ENCODE measurements at regions not wholly inside any gene's neighbourhood (a gene's known extent, or its start where the extent isn't known, plus 50 kb on each side); places are given as distances from the start of the nearest gene placed in this dataset.

DNA sequence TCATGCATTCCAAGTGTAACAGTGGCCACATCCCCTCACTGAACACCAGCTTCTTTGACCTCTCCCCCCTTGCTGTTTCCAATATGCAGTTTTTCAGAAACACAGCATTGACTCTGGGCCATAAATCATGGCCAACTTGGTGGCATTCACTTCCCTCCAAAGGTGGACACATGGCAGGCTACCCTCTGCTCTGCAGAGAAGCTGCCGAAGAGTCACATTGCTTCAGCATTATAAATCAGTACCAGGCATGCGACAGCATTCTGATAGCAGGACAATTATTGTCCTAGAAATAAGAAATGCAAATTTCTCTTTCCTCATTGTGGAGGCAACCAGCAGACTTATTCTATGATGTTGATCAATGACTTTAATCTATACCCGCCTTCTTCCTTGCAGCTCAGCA is 475.4 kb upstream of the GHITM start:
- Histone ChIP-seq H3K9me3 (peaks cover 0 to 14% (median 0%) of the 10 kb centered on the region in 12 donors), H3K4me3 (no peak overlapping the region), H3K4me1 (no peaks in the 10 kb centered on the region), H3K27me3 (no peaks in the 10 kb centered on the region), H3K36me3 (no peaks in the 10 kb centered on the region), H3K27ac (no peak overlapping the region)
- DNase-seq (no peak), ATAC-seq (no peak)
- WGBS, 4 donors: 91 to 96% (median 92%) methylated on average over 3 of the region's 3 CpGs
- intact Hi-C loops (cut with DNase I): no loop called here
- TF ChIP-seq, protein P1, sequence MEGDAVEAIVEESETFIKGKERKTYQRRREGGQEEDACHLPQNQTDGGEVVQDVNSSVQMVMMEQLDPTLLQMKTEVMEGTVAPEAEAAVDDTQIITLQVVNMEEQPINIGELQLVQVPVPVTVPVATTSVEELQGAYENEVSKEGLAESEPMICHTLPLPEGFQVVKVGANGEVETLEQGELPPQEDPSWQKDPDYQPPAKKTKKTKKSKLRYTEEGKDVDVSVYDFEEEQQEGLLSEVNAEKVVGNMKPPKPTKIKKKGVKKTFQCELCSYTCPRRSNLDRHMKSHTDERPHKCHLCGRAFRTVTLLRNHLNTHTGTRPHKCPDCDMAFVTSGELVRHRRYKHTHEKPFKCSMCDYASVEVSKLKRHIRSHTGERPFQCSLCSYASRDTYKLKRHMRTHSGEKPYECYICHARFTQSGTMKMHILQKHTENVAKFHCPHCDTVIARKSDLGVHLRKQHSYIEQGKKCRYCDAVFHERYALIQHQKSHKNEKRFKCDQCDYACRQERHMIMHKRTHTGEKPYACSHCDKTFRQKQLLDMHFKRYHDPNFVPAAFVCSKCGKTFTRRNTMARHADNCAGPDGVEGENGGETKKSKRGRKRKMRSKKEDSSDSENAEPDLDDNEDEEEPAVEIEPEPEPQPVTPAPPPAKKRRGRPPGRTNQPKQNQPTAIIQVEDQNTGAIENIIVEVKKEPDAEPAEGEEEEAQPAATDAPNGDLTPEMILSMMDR (IDR thresholded peaks at IDR 0.05): no peak
- no peak for TF ChIP-seq POLR2A (IDR thresholded peaks at IDR 0.05)

DNA sequence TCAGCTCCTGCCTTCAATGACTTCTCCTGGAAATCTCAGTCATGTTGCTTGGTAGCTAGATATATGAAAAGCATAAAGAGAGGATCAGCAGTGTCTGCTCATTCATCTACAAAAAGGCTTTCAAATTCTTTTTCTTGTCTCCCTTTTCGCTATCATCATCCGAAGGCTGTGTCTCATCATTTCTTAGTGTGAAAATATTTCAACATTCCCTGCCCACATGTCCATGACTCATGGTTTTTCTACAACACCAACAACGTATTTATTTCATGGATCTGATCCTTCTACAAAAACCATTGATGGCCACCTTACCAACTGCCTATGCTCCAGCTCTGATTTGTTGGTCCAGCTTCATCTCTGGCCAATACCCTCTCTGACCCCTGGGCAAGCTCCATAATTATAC is 472.5 kb upstream of the GHITM start:
- intact Hi-C loops (cut with DNase I): no loop called here
- no peak overlapping the region for H3K4me3 ChIP-seq
- no peak for DNase-seq
- peaks cover 0 to 22% (median 0%) of the 10 kb centered on the region in 12 donors for H3K9me3 ChIP-seq
- H3K4me1 ChIP-seq: no peaks in the 10 kb centered on the region
- no peak for TF ChIP-seq POLR2A (IDR thresholded peaks at IDR 0.05)
- TF ChIP-seq, protein P1 (IDR thresholded peaks at IDR 0.05): no peak
- H3K27me3 ChIP-seq: no peaks in the 10 kb centered on the region
- ATAC-seq: peak; percentile 26 to 69 (median 42)
- no peak overlapping the region for H3K27ac ChIP-seq
- no peaks in the 10 kb centered on the region for H3K36me3 ChIP-seq
- 75 to 87% (median 79%) methylated on average over 3 of the region's 3 CpGs for WGBS, 4 donors

DNA sequence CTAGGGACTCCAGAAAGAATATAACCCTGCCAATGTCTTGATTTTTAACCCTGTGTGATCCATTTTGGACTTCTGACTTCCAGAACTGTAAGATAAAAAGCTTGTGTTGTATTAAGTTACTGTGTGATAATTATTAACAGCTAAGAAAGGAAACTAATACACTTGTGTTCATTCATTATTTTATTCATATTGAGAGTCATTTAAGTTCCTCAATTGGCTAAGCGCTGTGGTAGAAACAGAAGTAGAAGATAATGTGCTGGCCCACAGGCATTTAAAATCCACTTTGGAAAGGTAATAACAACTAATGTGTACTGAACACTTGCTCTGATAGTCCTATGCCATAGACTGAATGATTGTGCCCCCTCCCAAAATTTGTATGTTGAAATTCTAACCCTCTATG is 471.7 kb upstream of the GHITM start:
- ATAC-seq (no peak), DNase-seq (no peak)
- H3K36me3 ChIP-seq: no peaks in the 10 kb centered on the region
- H3K27me3 ChIP-seq: no peaks in the 10 kb centered on the region
- intact Hi-C loops (cut with DNase I): no loop called here
- H3K27ac ChIP-seq: no peak overlapping the region
- 97 to 100% (median 100%) methylated on average over 1 of the region's 1 CpG for WGBS, 4 donors
- H3K4me1 ChIP-seq: no peaks in the 10 kb centered on the region
- H3K9me3 ChIP-seq: peaks cover 0 to 22% (median 0%) of the 10 kb centered on the region in 12 donors
- TF ChIP-seq POLR2A (IDR thresholded peaks at IDR 0.05): no peak
- TF ChIP-seq, protein P1 (IDR thresholded peaks at IDR 0.05): no peak
- no peak overlapping the region for H3K4me3 ChIP-seq

DNA sequence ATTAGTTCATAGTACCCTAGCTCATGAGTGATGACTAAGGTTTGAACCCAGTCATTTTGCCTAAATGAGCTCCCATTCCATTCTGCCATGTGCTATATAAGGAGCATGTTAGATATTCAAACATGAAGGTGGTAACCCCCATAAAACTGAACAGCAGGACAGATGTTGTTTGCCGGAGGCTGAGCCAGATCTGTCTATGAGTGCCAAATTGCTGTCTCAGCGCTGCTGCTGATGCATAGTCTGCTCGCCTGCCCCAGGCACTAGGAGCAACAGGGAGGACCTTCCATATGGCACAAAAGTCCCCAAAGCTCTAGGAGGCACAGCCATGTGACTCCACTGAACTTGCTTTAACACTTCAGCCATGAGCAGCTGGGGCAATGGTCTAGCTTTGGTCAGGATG is 466.0 kb upstream of the GHITM start:
- Histone ChIP-seq H3K36me3 (no peaks in the 10 kb centered on the region), H3K9me3 (peaks cover 0 to 8% (median 0%) of the 10 kb centered on the region in 12 donors), H3K27ac (no peak overlapping the region), H3K4me1 (peaks cover 0 to 8% (median 0%) of the 10 kb centered on the region in 12 donors), H3K27me3 (no peaks in the 10 kb centered on the region), H3K4me3 (no peak overlapping the region)
- intact Hi-C loops (cut with DNase I): no loop called here
- TF ChIP-seq POLR2A (IDR thresholded peaks at IDR 0.05): no peak
- TF ChIP-seq, protein P1 (IDR thresholded peaks at IDR 0.05): no peak
- ATAC-seq: no peak
- DNase-seq: no peak
- 93 to 100% (median 95%) methylated on average over 3 of the region's 3 CpGs for WGBS, 4 donors

Data from heart left ventricle (tissue), 16 donors.